ENCODE measurements at regions not wholly inside any gene's neighbourhood (a gene's known extent, or its start where the extent isn't known, plus 50 kb on each side); places are given as distances from the start of the nearest gene placed in this dataset.
"Not testable (repeated sequence)": the region's sequence is repeated elsewhere in the genome, so short reads cannot be mapped to it uniquely, and the experiment has no call there.

DNA sequence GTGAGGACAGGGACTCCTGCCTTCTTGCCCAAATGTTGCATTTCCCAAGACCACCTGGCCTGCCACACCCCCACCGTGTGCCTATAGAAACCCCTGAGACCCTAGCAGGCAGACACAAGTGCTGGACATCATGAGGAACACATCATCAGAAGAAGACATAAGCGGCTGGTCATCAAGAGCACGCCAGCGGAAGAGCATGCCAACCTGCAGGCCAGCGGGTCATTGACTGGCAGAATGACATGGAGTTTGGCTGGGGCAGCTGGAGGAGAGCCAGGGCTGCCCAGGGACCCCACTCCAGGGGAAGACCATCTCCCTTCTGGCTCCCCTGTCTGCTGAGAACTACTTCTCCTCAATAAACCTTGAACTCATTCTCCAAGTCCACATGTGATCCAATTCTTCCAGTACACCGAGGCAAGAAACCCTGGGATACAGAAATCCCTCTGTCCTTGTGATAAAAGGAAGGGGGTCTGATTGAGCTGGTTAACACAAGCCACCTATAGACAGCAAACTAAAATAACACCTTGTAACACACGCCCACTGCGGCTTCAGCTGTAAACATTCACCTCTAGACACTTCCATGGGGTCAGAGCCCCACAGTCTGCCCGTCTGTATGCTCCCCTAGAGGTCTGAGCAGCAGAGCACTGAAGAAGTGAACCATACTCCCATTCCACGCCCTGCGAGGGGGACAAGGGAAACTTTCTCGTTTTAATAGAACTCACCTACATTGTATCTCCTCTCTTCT, 164.8 kb upstream of the EMCN start:
- DNase-seq (ENCODE audit: low spot score in 2 of 2) (no peak), ATAC-seq (no peak)
- Mint-ChIP-seq H3K27ac (no peak overlapping the region), H3K36me3 (no peaks in the 10 kb centered on the region), H3K9me3 (peaks cover 3% of the 10 kb centered on the region in 2 donors)

DNA sequence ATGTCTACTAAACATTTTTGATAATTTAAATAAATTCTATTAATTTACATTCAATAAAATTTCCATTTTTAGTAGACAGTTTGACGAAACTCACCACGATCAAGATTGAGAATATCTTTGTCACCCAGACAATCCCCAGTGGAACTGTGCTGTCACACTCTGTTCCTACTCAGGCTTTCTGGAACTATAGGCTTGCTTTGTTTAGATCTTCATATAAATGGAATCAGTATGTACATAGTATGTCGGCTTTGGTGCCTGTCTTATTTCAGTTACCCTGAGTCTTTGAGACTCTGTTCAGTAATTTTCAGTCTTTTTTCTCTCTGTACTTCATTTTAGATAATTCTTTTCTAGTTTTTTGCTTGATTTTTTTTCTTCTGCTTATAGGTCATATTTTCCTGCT, 163.5 kb upstream of the EMCN start:
- Mint-ChIP-seq H3K36me3 (no peaks in the 10 kb centered on the region), H3K27ac (no peak overlapping the region), H3K9me3 (peaks cover 3 to 7% of the 10 kb centered on the region in 2 donors)
- no peak for DNase-seq (ENCODE audit: low spot score in 2 of 2)
- peak; percentile 52 to 78 for ATAC-seq

DNA sequence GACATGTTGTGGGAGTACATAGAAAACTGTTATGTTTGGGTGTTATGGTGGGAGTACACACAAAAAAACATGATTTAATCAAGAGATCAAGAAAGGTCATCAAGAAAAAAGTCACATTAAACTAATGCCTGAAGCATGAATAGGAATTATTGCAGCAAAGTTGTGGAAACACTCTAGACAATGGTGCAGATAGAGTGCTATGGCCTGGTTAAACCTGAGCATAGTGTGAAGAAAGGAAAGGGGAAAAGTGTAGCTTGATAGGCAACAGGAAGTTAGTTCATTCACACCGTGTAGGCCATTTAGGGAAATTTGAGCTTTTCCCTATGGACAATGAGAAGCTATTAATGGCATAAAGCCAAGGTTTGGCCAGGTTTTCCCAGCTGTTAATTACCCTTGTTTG, 162.1 kb upstream of the EMCN start:
- peaks cover 3 to 7% of the 10 kb centered on the region in 2 donors for H3K9me3 Mint-ChIP-seq
- no peak for DNase-seq (ENCODE audit: low spot score in 2 of 2)
- no peak overlapping the region for H3K27ac Mint-ChIP-seq
- H3K36me3 Mint-ChIP-seq: no peaks in the 10 kb centered on the region
- ATAC-seq: peak in 1 of 2 donors; percentile 65

DNA sequence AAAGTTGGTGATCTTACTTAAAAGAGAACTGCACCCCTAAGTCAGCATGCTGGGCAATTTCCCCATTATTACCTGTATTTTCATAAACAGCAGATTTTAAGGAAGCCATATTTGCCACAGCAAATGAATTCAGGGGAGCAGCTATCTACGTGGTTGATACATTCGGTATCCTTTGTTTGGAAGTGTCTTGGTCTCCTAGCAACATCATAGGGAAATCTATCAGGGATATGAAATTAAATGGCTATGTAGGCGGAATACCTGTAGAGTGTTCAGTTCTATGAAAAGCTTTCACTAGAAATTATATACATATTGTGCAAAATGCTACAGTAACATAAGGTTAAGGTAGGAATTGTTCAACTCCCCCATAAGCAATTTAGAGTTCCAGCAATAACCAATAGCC, 157.2 kb upstream of the EMCN start:
- H3K36me3 Mint-ChIP-seq: no peaks in the 10 kb centered on the region
- no peak for DNase-seq (ENCODE audit: low spot score in 2 of 2)
- no peak overlapping the region for H3K27ac Mint-ChIP-seq
- no peak for ATAC-seq
- H3K9me3 Mint-ChIP-seq: peaks cover 0 to 4% of the 10 kb centered on the region in 2 donors

DNA sequence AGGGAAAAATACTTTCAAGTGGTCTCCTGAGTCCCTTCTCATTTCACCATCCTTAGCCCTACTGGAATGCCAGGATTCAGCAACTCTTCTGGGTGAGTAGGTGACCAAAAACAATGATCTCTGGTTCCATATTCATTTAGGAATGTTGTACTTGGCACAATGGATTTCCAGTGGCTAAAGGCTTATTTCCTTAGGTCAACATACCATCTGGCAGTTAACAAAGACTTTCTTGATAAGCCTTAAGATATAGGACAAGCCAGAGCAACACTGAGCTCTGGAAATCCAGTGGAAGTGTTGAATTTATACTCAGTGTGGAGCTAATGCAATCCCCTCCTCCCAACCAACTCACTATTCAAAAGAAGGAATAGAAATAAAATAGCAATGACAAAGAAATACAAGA, 139.4 kb upstream of the EMCN start:
- ATAC-seq (no peak), DNase-seq (ENCODE audit: low spot score in 2 of 2) (no peak)
- Mint-ChIP-seq H3K9me3 (no peaks in the 10 kb centered on the region), H3K36me3 (no peaks in the 10 kb centered on the region), H3K27ac (no peak overlapping the region)

DNA sequence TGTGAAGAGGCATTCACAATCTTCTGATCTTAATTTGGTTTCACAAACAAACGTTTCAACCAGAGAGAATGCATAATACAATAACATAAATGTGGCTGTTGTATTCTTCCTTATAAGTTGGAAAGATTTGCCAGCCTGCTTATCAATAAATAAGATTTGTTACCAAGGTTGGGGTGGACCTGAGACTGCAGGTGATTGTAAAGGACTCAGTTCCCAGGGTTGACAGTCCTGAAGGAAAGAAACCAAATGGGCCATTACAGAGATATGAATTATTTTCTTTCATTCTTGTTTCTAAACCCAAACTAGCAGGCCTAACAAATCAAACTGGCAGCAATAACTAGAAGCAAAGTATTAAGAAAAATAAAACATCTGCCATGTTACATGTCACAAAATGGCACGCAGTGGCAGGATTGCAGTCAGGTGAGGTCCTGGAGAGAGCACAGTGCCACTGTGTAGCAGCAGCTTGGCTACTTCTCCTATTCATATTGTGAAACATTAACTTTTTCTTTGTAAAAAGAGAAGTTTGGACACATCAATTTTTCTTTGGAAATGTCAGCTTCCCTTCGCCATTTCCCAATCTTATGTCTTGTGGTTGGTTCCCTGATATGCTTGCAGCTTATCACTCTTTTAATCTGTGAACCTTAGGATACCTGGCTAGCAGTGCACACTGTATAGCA, 133.8 kb upstream of the EMCN start:
- H3K27ac Mint-ChIP-seq: no peak overlapping the region
- DNase-seq (ENCODE audit: low spot score in 2 of 2): no peak
- no peaks in the 10 kb centered on the region for H3K9me3 Mint-ChIP-seq
- no peak for ATAC-seq
- H3K36me3 Mint-ChIP-seq: no peaks in the 10 kb centered on the region

DNA sequence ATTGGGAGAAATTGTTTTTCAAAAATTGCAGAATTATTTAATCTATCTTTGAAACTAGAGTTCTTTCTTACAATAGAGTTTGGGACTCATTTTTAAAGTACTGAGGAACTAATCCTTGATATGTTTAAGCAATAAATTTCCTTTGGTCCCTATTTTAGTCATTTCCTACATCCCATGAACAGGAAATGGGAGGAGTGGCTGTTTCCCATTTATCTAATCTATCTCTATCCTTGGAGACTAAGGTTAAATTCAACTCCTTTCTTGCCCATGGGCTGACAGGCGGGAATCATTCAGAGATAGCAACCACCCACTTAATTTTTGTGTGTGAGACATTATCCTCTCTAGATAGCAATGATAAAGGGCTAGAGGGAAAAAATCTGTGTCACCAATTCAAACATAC, 131.6 kb upstream of the EMCN start:
- H3K36me3 Mint-ChIP-seq: no peaks in the 10 kb centered on the region

DNA sequence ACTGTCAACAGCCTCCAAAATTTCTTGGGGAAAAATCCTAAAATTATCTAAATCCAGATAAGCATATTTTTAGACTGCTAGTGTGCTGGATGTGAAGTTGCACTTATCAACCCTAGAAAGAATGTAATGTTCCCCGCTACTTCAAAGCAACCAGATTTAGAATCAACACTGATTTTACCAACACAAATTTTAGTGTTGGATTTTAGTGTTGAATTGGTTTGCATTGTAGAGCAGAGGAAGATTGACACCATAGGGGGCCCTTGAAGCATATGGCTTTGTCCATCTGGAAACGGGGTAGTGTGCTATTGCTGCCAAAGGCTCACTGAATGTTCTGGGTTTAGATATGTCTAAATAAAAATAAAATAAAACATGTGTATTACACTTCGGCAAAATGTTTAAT, 126.3 kb upstream of the EMCN start:
- no peak overlapping the region for H3K27ac Mint-ChIP-seq
- ATAC-seq (no peak), DNase-seq (ENCODE audit: low spot score in 2 of 2) (no peak)
- no peaks in the 10 kb centered on the region for H3K36me3 Mint-ChIP-seq
- H3K9me3 Mint-ChIP-seq: no peaks in the 10 kb centered on the region

More for the DNA sequence above, 131.6 kb upstream of the EMCN start:
- Mint-ChIP-seq H3K27ac (no peak overlapping the region), H3K9me3 (no peaks in the 10 kb centered on the region)
- DNase-seq (ENCODE audit: low spot score in 2 of 2): no peak
- no peak for ATAC-seq

DNA sequence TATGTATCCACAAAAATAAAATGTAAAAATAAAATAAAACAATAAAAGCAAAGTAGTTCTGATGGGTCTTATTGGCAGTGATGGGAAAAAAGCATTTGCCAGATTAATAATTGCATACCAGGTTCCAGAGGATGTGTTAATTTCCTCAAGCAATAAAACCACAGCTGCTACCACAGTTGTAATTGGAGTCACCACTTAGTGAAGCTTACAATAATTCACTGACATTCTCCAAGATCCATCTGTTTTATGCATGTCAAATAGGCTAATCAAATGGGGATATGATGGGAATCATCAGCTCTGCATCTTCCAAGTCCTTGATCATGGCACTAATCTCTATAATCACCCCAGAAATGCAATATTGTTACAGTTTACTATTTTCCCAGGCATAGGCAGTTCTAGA, 123.5 kb upstream of the EMCN start:
- Mint-ChIP-seq H3K9me3 (peaks cover 4 to 5% of the 10 kb centered on the region in 2 donors), H3K27ac (no peak overlapping the region), H3K36me3 (peaks cover 0 to 6% of the 10 kb centered on the region in 2 donors)
- DNase-seq (ENCODE audit: low spot score in 2 of 2): no peak
- ATAC-seq: no peak

DNA sequence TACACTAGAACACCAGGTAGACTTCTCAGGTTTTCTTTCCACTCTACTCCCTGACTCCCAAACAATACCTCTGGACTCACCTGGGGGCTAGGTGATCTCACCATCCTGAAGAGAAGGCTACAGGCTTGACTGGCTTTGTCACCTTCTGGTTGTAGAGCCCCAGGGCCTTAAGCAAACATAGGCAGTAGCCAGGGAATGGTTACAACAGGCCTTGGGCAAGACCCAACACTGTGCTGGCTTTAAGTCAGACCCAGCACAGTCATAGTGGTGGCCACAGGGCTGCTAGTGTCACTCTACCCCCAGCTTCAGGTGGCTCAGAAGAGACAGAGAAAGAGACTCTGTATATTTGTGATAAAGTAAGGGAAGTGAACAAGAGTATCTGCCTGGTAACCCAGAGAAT, 118.1 kb upstream of the EMCN start:
- H3K36me3 Mint-ChIP-seq: peaks cover 0 to 8% of the 10 kb centered on the region in 2 donors
- ATAC-seq: no peak
- H3K9me3 Mint-ChIP-seq: peaks cover 4 to 5% of the 10 kb centered on the region in 2 donors
- DNase-seq (ENCODE audit: low spot score in 2 of 2): no peak
- H3K27ac Mint-ChIP-seq: no peak overlapping the region

DNA sequence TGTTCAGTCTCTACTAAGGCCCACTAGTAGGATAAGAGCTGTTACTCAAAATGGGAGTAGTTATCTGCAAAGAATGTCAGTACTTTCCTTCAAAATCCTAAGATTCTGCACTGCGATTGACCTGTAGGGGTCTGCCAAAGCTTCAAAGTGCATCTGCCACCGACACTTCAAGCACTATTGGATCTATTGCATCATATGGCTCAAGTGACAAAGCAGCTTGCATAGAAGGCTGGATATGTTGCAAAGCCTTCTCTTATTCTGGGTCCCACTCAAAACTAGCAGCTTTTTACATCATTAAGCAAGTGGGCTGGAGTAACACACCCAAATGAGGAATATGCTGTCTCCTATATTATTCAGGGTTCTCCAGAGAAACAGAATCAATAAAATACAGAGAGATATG, 115.4 kb upstream of the EMCN start:
- H3K9me3 Mint-ChIP-seq: peaks cover 4 to 5% of the 10 kb centered on the region in 2 donors
- DNase-seq (ENCODE audit: low spot score in 2 of 2): no peak
- peaks cover 0 to 8% of the 10 kb centered on the region in 2 donors for H3K36me3 Mint-ChIP-seq
- ATAC-seq: no peak
- H3K27ac Mint-ChIP-seq: no peak overlapping the region

DNA sequence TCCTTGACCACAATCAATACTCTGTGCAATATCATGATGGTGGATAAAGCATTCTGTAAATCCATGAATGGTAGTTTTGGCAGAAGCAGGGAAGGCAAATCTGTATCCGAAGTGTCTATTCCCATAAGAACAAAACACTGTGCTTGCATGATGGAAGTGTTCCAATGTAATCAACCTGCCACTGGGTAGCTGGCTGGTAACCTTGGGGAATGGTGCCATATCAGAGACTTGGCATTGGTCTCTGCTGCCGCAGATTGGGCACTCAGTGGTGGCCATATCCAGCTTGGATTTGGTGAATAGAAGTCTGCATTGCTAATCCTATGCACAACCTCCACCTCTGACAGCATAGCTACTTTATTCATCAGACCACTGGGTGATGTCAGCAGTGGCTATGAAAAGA, 114.3 kb upstream of the EMCN start:
- no peaks in the 10 kb centered on the region for H3K9me3 Mint-ChIP-seq
- no peak for DNase-seq (ENCODE audit: low spot score in 2 of 2)
- no peak overlapping the region for H3K27ac Mint-ChIP-seq
- no peak for ATAC-seq
- peaks cover 0 to 8% of the 10 kb centered on the region in 2 donors for H3K36me3 Mint-ChIP-seq

DNA sequence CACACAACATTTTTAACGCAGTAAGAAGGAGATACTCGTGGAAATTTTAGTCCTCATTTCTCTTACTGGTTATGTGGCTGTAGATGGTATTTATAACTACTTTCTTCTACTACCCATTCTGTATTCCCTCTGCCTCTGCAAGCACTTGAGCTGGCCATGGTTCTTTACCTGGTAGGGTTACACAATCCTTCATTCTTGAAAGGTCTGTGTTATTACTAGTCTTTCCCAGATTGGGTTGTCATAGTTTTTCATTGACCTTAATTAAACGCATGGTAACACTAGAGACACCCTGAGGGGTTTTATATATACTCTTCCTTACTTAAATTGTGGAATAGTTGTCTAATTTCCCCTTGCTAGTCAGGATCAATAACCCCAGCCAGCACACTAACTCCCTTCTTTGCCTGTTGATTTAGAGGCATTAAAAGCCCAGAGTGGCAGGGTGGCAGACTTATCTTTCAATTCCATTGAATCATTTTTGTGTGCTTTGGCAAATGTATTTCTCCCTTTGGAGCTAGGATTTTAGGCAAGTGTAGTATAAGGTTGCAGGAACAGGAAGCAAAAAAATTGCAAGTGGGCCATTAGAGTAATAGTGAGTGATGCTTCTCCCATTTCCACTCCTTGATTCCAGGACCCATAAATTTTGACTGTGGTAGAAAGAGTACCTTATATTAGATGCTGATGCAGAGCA, 113.6 kb upstream of the EMCN start:
- ATAC-seq (no peak), DNase-seq (ENCODE audit: low spot score in 2 of 2) (no peak)
- H3K36me3 Mint-ChIP-seq: peaks cover 0 to 3% of the 10 kb centered on the region in 2 donors
- no peaks in the 10 kb centered on the region for H3K9me3 Mint-ChIP-seq
- no peak overlapping the region for H3K27ac Mint-ChIP-seq

DNA sequence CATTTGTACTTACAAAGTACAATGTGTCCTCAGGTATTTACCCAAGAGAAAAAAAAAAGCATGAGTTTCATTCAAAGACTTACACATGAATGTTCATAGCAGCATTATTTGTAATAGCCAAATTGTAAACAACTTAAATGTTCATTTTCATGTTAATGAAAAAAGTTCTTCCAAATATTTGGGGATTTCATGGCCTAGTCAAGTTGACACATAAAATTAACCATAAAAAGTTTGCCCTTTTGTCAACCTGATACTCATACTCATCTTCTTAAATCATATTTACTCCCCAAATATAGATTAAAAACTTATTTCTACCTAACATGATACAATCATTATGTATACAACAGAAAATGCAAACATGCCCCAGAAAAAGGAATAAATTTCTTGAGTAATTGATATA, 112.5 kb upstream of the EMCN start:
- H3K36me3 Mint-ChIP-seq: peaks cover 0 to 5% of the 10 kb centered on the region in 2 donors
- H3K9me3 Mint-ChIP-seq: peaks cover 5% of the 10 kb centered on the region in 2 donors
- DNase-seq (ENCODE audit: low spot score in 2 of 2): no peak
- ATAC-seq: no peak
- H3K27ac Mint-ChIP-seq: no peak overlapping the region

DNA sequence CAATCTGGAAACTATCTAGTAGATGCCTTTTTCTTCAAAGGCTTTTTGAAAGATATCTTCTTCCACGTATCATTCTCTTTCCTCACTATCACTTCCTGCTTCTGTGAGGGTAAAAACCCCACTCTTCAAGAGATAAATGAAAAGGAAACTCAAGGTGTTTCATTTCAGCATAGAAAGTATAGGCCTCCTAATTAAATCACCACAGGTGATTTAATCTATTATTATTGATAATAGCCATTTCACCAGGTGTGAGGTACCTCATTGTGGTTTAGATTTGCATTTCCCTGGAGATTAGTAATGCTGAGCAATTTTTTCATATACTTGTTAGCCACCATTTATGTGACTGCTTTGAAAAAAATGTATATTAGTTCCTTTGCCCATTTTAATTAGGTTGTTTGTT, 92.0 kb upstream of the EMCN start:
- ATAC-seq (peak in 1 of 2 donors; percentile 32), DNase-seq (ENCODE audit: low spot score in 2 of 2) (no peak)
- H3K9me3 Mint-ChIP-seq: no peaks in the 10 kb centered on the region
- H3K27ac Mint-ChIP-seq: no peak overlapping the region
- no peaks in the 10 kb centered on the region for H3K36me3 Mint-ChIP-seq

DNA sequence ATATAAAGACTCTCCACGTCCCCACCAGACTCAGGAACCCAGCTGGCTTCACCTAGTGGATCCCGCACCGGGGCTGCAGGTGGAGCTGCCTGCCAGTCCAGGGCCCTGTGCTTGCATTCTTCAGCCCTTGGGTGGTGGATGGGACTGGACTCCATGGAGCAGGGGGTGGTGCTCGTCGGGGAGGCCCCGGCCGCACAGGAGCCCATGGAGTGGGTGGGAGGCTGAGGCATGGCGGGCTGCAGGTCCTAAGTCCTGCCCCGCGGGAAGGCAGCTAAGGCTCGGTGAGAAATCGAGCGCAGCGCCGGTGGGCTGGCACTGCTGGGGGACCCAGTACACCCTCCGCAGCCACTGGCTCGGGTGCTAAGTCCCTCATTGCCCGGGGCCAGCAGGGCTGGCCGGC, 90.8 kb upstream of the EMCN start:
- not testable (repeated sequence) for H3K36me3 Mint-ChIP-seq; ATAC-seq; DNase-seq (ENCODE audit: low spot score in 2 of 2); H3K27ac Mint-ChIP-seq; H3K9me3 Mint-ChIP-seq

DNA sequence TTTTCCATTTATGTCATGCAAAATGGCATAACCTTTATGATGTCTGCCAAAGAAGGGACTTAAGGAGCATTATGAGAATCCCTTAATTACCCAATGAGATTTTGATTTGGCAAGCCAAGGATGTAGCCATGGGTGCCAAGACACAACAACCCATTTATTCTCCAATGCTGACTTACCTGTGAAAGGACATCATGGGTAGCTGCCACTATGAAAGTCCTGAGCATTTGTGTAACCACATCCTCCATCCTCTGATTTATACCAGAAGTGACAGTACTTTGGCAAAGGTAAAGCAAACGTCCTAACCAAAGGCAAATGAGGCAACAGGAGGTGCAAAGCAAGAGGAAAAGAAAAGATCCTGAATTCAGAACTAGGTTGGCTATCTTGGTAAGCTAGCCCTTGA, 87.3 kb upstream of the EMCN start:
- ATAC-seq (no peak), DNase-seq (ENCODE audit: low spot score in 2 of 2) (no peak)
- H3K27ac Mint-ChIP-seq: no peak overlapping the region
- no peaks in the 10 kb centered on the region for H3K36me3 Mint-ChIP-seq
- H3K9me3 Mint-ChIP-seq: no peaks in the 10 kb centered on the region
